MG63 (cell line): ENCODE measurements at regions not wholly inside any gene's neighbourhood (a gene's known extent, or its start where the extent isn't known, plus 50 kb on each side); places are given as distances from the start of the nearest gene placed in this dataset.

Experiments
- DNase-seq: peaks from one replicate; pipeline ENCODE4 v3.0.0-alpha.2; 2020
- H3K27me3 ChIP-seq: fragments of 250-450 bp; sonication (Bioruptor Pico); 2 replicates; pipeline ENCODE4 v1.5.1; 2020; ENCODE audit warnings: mild to moderate bottlenecking, moderate library complexity
- H3K36me3 ChIP-seq: fragments of 250-450 bp; sonication (Bioruptor Pico); 2 replicates; pipeline ENCODE4 v1.5.1; 2020; ENCODE audit warnings: mild to moderate bottlenecking, moderate library complexity
- H3K4me3 ChIP-seq: fragments of 250-450 bp; sonication (Bioruptor Pico); 2 replicates; pipeline ENCODE4 v1.5.1; 2020; ENCODE audit warnings: mild to moderate bottlenecking, moderate library complexity
- H3K9me3 ChIP-seq: fragments of 250-450 bp; sonication (Bioruptor Pico); 2 replicates; pipeline ENCODE4 v1.5.1; 2020; ENCODE audit warnings: mild to moderate bottlenecking, moderate library complexity

DNA sequence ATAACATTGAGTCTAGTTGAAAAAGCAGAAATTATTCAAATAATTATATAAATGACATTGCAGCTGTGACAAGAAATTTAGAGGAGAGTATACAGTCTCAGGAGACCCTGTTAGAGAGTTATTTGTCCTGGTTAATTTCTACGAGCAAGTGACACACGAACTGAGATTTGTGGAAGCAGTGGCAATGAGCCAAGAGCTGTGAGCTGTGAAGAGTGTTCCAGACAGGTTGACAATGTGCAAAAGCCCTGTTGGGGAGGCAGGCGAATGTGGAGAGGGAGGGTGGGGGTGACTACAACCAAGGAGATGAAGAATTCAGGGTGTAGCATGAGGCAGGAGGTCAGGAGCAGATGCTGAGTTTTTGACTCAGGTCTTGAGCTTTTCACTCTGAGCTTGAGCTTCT lies 620.2 kb upstream of the TENM4 start:
- H3K36me3 ChIP-seq: no peaks in the 10 kb centered on the region
- DNase-seq: no peak
- no peaks in the 10 kb centered on the region for H3K9me3 ChIP-seq
- no peak overlapping the region for H3K4me3 ChIP-seq
- H3K27me3 ChIP-seq: no peaks in the 10 kb centered on the region

DNA sequence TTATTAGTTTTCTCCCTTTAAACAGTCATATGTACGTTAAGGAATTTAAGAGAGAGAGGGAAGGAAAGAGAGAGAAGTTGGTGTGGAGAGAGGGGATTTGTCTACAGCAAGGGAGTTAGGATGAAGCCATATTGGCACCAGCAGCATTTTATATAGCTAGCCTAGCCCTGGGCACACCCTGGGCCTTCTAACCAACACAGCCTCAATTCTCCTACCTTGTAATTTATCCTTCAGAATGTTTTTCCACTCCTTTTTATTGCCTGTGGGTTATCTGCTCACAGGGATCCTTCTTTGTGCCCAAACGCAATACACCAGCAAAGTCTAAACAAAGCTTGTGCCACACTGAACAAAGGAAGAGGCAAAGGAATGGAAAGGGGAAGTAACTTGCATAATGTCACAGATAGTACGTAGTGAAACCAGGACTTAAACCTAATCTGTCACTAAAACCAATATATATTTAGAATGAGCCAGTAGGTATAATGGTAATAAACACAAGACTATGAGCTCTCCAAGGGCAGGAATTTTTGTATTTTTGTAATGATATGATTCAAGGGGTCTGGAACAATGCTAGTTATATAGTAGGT lies 613.8 kb upstream of the TENM4 start:
- Histone ChIP-seq H3K9me3 (no peaks in the 10 kb centered on the region), H3K4me3 (no peak overlapping the region), H3K27me3 (no peaks in the 10 kb centered on the region), H3K36me3 (no peaks in the 10 kb centered on the region)
- no peak for DNase-seq

DNA sequence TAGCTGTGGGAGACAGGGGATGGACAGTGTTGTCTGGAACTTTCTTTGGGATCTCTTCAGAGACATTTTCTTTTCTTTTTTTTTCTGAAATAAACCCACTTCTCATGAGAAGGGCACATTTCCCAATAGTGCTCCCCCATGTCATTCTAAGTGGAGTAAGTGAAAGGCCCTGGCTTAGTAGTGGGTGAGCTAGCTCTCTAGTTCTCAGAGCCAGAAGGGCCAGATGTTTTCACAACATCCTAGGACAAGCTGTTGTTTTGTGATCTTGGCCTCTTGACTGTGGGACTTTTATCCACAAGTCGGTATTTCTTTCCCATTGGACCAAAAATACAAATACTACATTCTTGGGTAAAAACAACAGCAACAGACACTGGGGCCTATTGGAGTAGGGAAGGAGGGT lies 607.7 kb upstream of the TENM4 start:
- Histone ChIP-seq H3K27me3 (no peaks in the 10 kb centered on the region), H3K36me3 (no peaks in the 10 kb centered on the region), H3K4me3 (no peak overlapping the region), H3K9me3 (no peaks in the 10 kb centered on the region)
- no peak for DNase-seq

GRCh38 chr11:80041136-80042000 lies 600.5 kb upstream of the TENM4 start:
- Histone ChIP-seq H3K27me3 (no peaks in the 10 kb centered on the region), H3K9me3 (no peaks in the 10 kb centered on the region), H3K4me3 (no peak overlapping the region), H3K36me3 (no peaks in the 10 kb centered on the region)
- no peak for DNase-seq

DNA sequence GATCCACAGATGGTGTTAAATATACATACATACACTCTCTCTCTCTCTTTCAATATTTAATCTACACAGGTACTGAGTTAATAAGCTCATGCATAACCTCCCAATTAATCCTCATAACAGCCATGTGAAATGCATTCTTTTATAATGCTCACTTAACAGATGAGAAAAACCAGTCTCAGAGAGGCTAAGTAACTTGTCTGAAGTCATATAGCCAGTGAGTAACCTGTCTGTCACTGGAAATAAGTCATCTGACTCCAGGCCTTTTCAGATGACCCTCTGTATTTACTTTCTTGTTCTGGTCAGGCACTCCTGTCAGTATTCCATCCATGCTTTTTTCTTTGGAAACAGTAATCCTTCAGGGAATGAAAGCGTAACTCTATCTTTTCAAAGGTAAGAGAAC lies 594.0 kb upstream of the TENM4 start:
- Histone ChIP-seq H3K4me3 (no peak overlapping the region), H3K36me3 (no peaks in the 10 kb centered on the region), H3K27me3 (no peaks in the 10 kb centered on the region), H3K9me3 (no peaks in the 10 kb centered on the region)
- DNase-seq: no peak

DNA sequence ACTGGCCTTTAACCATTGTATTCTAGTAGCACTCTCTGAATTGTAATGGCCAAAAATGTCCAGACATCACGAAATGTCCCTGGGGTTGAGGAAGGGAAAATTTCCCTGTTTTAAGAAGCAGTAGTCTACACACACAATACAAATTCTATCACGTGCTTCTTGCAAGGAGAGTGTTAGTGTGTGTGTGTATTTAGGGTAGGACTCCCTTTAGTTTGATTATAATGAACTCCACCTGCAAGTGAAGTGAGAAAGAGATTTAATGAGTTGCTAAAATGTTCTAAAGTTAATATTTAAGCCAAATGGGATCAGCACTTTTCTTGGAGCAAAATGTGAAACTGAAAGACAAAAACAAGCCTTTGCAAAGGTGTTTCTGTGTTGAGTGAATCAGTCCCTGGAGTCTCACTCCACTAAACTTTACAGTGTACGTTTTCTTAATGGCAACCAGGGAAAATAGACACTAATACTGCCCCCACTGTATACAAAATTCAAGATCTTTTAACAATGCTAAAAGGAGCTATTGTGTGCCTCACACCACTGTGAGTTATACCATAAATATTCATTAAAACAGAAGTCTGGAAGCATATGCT lies 590.3 kb upstream of the TENM4 start:
- H3K27me3 ChIP-seq: no peaks in the 10 kb centered on the region
- no peaks in the 10 kb centered on the region for H3K36me3 ChIP-seq
- no peak for DNase-seq
- H3K4me3 ChIP-seq: no peak overlapping the region
- H3K9me3 ChIP-seq: no peaks in the 10 kb centered on the region

DNA sequence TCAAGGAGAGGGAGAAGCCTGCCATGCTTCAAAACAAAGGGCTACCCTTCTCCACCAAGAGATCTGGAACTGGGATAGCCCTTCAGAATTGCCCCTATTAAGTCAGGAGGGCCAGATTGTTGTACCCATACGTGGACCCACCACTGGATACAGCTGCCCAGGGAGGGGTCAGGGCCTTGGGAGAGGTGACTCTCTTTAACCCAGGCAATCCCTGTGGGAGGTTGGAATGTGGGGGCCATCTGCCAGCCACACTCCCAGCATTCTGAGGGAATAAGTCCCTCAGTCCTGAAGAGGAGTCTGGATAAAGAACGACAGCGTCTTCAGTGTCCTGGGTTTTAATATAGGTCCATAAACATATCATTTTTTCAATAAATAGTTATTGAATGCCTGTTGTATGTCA lies 588.2 kb upstream of the TENM4 start:
- no peaks in the 10 kb centered on the region for H3K27me3 ChIP-seq
- H3K36me3 ChIP-seq: no peaks in the 10 kb centered on the region
- H3K9me3 ChIP-seq: no peaks in the 10 kb centered on the region
- DNase-seq: no peak
- no peak overlapping the region for H3K4me3 ChIP-seq

DNA sequence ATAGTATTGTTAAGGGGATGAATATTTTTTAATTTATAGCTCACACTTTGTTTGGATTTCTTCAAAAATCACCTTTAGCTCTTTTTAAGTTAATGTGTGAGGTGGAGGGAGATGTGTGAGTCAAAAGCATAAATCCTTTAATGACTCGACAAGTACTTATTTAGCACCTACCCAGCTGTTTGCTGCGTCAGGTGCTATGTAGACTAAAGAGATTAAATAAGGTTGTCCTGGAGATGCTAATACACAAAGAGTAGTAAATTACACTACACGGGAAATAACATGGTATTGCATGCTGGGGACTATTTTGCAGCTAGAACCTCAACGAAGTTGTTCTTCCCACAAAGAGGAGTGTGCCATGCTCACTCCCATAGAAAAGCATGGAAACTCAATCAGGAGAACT lies 583.3 kb upstream of the TENM4 start:
- no peaks in the 10 kb centered on the region for H3K9me3 ChIP-seq
- no peaks in the 10 kb centered on the region for H3K36me3 ChIP-seq
- H3K4me3 ChIP-seq: no peak overlapping the region
- no peak for DNase-seq
- H3K27me3 ChIP-seq: no peaks in the 10 kb centered on the region; the same call in 1 of the 2 replicates

DNA sequence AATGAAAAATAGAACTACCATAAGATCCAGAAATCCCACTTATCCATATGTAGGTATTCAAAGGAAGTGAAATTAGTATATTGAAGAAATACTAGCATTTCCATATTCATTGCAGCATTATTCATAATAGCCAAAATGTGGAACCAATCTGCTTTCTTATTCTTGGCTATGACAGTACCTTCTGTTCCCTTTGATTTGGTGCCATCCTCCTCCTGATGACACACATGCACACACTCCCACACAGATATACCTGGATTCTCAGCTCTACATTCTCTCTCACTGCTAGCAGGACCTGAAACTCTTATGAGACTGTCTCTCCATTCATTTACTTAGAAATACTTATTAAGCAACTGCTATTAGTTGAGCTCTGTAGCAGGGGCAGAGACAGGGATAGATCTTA lies 582.6 kb upstream of the TENM4 start:
- no peaks in the 10 kb centered on the region for H3K36me3 ChIP-seq
- no peaks in the 10 kb centered on the region for H3K9me3 ChIP-seq
- no peak overlapping the region for H3K4me3 ChIP-seq
- no peaks in the 10 kb centered on the region; the same call in 1 of the 2 replicates for H3K27me3 ChIP-seq
- DNase-seq: no peak

DNA sequence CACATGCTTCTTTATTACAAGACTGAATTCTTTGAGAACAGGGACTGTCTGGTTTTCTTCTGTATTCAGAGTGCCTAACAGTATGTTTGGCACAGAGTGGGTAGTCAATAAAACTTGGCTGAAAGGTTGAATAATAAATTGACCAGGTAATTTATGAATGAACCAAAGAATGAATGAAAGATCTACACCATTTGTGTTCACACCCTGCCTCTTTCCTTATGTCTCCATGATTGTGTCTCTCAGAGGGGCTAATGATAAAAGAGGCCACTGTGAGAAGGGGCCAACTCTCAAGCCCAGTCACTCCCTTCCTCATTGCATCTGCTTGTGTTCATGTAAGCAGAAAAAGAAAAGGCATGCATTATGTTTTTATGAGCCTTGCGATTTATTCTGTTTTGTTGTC lies 569.7 kb upstream of the TENM4 start:
- H3K4me3 ChIP-seq: no peak overlapping the region
- no peaks in the 10 kb centered on the region for H3K36me3 ChIP-seq
- no peaks in the 10 kb centered on the region for H3K27me3 ChIP-seq
- no peaks in the 10 kb centered on the region for H3K9me3 ChIP-seq
- no peak for DNase-seq

DNA sequence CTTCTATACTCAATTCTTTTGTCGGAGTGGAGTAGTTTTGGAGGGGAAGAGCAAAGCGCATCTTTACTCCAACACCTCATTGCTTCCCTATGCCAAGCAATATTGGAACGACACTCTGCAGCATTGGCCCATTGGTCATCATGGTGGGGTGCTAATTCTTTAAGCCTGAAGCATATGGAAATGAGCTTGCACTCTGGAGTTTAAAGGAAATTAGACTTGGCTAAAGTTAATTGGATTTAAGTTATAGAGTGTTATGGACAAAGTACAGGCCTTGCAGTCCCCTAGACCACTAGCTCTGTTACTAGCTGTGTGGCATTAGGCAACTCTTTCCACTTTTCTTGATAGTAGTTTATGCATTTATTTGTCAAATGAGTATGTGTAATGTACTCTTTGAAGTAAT lies 568.3 kb upstream of the TENM4 start:
- no peaks in the 10 kb centered on the region for H3K9me3 ChIP-seq
- H3K36me3 ChIP-seq: no peaks in the 10 kb centered on the region
- no peak overlapping the region for H3K4me3 ChIP-seq
- DNase-seq: no peak
- no peaks in the 10 kb centered on the region for H3K27me3 ChIP-seq

- no peak for DNase-seq
- Histone ChIP-seq H3K9me3 (no peaks in the 10 kb centered on the region), H3K4me3 (no peak overlapping the region), H3K36me3 (no peaks in the 10 kb centered on the region), H3K27me3 (no peaks in the 10 kb centered on the region)
Observed at GRCh38 chr11:80007616-80008015, 566.8 kb upstream of the TENM4 start.

DNA sequence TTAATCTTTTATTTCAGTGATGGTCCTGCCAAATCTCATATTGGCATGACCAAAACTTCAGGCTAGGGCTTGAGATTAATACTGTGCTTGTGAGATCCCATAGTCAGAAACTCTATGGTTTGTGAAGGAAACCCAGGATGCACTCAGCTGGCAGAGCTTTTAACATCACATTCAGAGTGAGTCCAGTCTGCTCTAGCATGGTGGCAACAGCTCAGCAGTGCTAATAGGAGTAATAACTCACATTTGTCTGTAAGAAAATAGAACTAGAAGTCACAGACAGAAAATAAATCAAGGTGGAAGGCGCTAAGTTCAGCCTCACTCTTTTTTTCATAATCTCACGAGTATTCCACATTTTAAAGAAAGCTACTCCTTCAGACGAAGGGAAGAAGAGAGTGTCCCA lies 549.3 kb upstream of the TENM4 start:
- Histone ChIP-seq H3K9me3 (no peaks in the 10 kb centered on the region), H3K4me3 (no peak overlapping the region), H3K36me3 (no peaks in the 10 kb centered on the region), H3K27me3 (no peaks in the 10 kb centered on the region)
- DNase-seq: no peak

DNA sequence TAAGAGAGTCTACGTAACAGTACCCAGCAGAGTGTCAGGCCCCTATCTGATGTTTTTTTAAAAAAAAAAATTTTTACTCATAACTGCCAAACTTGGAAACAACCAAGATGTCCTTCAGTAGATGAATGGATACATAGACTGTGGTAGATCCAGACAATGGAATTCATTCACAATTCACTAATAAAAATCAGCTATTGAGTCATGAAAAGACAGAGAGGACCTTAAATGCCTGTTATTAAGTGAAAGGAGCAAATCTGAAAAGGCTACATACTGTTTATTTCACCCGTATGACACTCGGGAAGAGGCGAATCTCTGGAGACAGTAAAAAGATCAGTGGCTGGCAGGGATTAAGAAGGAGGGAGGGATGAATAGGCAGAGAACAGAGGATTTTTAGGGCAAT lies 541.4 kb upstream of the TENM4 start:
- Histone ChIP-seq H3K9me3 (no peaks in the 10 kb centered on the region), H3K27me3 (no peaks in the 10 kb centered on the region), H3K36me3 (no peaks in the 10 kb centered on the region), H3K4me3 (no peak overlapping the region)
- no peak for DNase-seq

- no peaks in the 10 kb centered on the region for H3K9me3 ChIP-seq
- H3K36me3 ChIP-seq: no peaks in the 10 kb centered on the region
- H3K27me3 ChIP-seq: no peaks in the 10 kb centered on the region
- H3K4me3 ChIP-seq: no peak overlapping the region
- no peak for DNase-seq
Observed at GRCh38 chr11:79980916-79981315, 540.1 kb upstream of the TENM4 start.

- no peak for DNase-seq
- Histone ChIP-seq H3K4me3 (no peak overlapping the region), H3K9me3 (no peaks in the 10 kb centered on the region), H3K36me3 (no peaks in the 10 kb centered on the region), H3K27me3 (no peaks in the 10 kb centered on the region)
Observed at GRCh38 chr11:79973721-79974617, 533.1 kb upstream of the TENM4 start.

GRCh38 chr11:79971255-79971654 lies 530.4 kb upstream of the TENM4 start:
- no peaks in the 10 kb centered on the region for H3K9me3 ChIP-seq

More at GRCh38 chr11:79971255-79971654, 530.4 kb upstream of the TENM4 start:
- Histone ChIP-seq H3K4me3 (no peak overlapping the region), H3K27me3 (no peaks in the 10 kb centered on the region), H3K36me3 (no peaks in the 10 kb centered on the region)
- no peak for DNase-seq
